Fibroblast of peridontal ligament (primary cell): ENCODE measurements at regions not wholly inside any gene's neighbourhood (a gene's known extent, or its start where the extent isn't known, plus 50 kb on each side); places are given as distances from the start of the nearest gene placed in this dataset.
"Not testable (repeated sequence)": the region's sequence is repeated elsewhere in the genome, so short reads cannot be mapped to it uniquely, and the experiment has no call there.

Source experiments
- DNase-seq: peaks from one replicate; pipeline ENCODE4 v3.0.0-alpha.2; 2010; ENCODE audit errors: extremely low read depth

GRCh38 chr6:66321017-66321416 lies 614.0 kb upstream of the EYS start:
- DNase-seq, result no peak

DNA sequence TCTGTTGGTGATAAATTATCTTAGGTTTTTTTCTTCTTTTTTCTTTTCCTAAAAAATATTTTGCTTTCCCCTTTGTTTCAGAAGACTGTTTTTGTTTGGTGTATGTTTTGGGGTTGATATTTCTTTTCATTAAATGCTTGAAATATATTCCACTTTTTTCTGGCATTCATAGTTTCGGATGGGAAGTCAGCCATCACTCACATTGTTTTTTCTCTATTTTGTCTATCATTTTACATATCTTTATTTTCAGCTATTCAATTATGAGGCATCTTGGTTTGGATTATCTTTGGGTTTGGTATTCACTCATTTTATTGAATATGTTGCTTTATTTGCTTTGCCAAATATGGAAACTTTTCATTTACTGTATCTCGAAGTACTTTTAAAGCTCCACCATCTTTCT lies 600.5 kb upstream of the EYS start:
- DNase-seq, result no peak

- no peak for DNase-seq
Measured at GRCh38 chr6:66291905-66292304, 584.9 kb upstream of the EYS start.

- no peak for DNase-seq
Measured at GRCh38 chr6:66289889-66290288, 582.9 kb upstream of the EYS start.

DNA sequence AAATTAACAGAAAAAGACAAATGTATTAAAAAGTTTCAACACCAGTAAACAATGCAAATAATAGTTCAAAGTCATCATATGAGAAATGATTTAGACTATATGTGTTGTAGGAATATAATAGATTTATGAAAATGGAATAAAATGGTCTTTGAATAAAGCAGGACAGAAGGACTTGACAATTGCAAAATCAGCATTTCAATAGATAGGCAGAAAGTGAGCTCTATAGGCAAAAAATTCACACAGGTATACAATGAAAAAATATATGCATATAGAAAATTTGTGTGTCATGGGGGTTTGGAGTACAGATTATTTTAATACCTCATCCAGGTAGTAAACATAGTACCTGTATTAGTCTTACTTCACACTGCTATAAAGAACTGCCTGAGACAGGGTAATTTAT lies 571.1 kb upstream of the EYS start:
- DNase-seq, result no peak

DNA sequence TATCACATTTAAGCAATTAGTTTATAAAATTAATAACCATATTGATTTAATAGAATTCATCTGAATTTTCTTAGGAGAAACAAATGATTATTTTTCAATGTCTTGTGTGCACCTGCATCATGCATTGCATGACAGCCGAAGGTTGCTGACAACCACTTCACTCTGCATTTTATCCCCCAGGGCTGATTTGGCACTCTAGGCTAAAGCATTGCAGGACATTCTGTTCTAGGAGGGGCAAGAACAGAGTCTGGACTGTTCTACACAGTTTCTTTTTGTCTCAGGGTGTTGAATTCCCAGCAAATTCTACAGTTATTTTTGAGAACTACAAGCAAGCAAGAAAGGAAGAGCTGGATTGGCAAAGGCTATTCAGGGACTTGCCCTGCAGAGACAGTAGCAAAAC lies 570.4 kb upstream of the EYS start:
- no peak for DNase-seq

DNA sequence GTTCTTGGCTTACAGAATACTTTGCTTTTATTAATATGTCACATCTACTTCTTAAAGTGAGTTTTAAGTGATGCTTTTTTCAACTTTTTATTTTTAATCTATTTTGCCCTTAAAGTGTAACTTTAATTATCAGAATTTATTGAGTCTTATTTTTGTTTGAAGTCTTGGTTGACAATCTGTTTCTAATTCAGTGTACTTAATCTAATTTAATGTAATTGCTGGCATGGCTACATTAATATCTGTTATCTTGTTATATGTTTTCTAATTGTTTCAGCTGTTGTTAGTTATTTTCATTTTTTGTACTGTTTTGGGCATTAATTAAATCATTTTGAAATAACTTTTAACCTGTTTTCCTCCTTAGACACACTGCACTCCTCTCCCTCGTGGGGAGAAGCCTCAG lies 558.7 kb upstream of the EYS start:
- no peak for DNase-seq

DNA sequence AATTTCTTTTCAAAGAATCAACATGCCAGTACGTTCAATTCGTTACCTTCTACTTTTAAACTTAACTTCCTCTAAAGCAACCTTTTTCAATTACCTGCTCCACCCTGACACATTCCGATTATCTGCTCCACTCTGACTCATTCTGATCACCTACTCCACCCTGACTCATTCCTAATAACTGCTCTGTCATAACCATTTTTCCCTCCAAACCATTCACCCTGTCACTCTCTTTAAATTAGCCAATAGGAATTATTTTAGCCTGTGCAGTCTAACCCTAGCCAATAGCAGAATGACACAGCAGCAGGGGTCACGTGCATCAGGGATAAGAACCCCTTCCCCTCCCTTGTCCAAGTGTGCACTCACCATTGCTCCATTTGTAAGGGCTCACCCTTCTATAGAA lies 557.4 kb upstream of the EYS start:
- no peak for DNase-seq

GRCh38 chr6:66258731-66259487 lies 551.9 kb upstream of the EYS start:
- not testable (repeated sequence) for DNase-seq

DNA sequence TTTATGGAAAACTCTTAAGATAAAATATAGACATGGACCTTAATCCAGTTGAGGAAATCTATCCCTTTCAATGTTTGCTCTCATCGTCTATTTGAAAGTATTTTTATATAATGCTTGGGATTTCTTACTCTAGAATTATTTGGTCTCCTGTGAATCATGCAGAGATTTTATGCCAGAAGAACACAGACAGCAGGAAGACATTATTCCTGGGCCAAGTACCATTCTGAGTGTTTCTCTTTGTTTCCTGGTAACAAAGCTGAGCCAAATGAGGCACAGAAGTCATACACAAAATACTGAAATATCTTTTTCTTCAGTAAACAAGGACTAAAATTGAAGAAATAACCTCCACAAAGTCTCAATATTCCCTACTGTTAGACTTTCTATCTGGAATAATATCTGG lies 538.2 kb upstream of the EYS start:
- no peak for DNase-seq

DNA sequence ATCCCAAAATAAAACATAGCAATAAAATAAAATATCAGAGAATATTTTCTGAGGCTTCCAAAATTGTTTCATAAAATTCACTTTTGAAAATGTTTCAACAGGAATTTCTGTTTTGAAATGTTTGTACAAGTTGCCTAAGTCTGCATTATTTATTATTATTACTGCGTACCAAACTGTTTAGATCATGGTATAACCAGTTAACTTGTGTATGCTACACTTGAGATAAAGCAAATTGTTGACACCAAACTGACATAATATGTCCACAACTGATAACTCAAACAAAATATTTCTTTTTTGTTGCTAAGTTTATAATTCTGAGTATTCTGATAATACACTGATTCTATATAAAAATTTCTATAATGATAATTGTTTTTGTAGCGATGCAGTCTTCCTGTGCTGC lies 531.8 kb upstream of the EYS start:
- no peak for DNase-seq

DNA sequence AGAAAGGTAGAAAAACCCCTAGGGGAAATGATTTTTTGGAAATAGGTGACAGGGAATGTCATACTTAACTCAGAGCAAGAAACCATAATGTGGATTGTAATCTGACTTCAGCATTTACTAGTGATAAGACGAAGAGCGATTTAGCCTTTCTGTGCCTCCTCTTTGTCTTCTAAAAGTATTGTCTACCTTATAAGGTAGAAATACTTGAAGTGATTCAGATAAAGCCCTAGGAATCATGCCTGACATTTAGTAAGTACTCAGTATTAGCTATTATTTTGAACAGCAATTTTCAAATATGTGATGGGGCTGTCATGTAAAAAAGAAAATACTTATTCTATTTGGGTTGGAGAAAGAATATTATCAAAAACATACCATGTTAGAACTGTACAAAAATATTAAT lies 525.9 kb upstream of the EYS start:
- DNase-seq, result no peak

- no peak for DNase-seq
Measured at GRCh38 chr6:66230591-66230990, 523.6 kb upstream of the EYS start.

DNA sequence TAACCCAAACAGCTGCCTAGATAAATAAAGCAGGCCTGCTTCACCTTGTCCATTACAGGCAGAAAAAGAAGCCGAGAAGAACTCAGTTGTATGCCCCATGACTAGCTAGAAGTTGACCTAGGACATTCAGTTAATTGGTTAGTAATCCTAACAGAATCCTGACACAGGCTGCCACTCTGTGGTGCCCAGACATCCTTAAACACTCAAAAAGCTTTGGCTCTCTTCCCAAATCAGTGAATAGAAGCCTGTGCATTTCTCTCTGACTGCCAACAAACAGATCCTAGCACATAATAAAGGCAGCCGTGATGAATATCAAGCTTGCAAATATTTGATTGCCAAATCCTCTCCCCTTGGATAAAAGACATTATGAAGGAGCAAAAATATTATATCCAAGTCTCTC lies 519.1 kb upstream of the EYS start:
- DNase-seq, result no peak

GRCh38 chr6:66210964-66211363 lies 503.9 kb upstream of the EYS start:
- DNase-seq, result no peak

DNA sequence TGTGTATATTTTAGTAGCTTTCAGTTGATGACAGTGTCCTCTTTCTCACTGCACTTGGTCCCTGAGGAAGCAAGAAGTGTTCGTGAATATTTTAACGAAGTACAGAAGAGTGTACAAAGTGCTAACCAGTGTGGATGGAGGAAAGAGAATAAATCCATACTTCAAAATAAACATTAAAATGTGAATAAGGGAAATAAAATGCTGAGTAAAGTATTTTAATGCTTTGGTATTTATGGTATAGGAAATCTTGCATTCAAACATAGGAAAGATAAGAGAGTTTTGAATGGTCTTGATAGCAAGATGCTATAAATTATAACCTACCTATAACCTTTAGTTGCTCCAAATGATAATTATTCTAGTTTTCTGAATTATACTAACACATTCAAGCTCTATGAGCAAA lies 493.4 kb upstream of the EYS start:
- DNase-seq, result no peak

DNA sequence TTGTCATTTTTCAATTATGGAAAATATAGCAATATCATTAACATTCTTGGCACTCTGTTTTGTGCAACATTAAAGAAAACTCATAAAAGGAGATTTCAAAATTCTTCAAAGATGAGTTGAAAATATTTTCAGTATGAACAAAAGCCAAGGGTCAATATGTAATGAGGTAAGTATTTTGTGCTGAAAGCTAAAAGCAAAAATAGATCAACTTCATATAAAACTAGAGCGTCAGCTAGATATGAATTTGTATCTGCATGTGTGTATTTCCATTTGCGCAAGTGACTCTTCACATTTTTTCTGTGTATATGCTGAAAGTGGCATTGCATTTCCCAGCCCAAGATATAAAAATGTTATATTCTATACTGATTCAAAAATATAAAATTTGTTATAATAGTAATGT lies 492.1 kb upstream of the EYS start:
- DNase-seq, result no peak

GRCh38 chr6:66198062-66198624 lies 491.1 kb upstream of the EYS start:
- no peak for DNase-seq

- DNase-seq, result no peak
Measured at GRCh38 chr6:66190858-66191257, 483.8 kb upstream of the EYS start.

DNA sequence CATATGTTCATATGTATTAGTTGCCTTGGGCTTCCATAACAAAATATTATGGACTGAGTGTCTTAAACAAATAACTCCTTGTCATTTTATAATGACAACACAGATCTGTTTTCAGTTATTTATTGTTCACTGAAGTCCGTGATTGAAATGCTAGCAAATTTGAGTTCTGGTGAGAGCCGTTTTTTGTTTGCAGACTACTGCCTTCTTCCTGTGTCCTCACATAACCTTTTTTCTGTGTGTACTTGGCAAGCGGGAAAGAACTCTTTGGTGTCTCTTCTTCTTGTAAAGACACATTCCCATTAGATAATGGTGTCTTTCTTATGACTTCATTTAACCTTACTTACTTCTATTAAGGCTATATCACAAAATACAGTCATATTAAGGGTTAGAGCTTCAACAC lies 482.9 kb upstream of the EYS start:
- DNase-seq, result no peak

DNA sequence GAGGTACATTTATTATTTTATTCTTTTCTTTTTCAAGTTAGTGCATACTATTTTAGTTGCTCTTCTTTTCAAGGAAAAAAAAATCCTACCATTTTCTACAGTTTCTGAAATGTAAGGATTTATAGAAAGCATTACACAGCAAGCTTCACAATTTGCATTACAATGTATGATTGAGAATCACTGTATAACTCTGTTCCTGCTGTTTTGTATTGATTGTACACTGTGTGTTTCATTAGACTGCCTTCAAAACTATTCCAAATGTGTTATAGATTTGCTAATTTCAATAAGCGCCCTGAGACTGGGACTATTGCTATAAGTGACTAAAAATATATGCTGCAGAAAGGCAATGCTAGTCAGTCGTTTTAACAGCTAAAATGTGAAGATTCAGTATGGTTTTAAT lies 479.7 kb upstream of the EYS start:
- DNase-seq, result no peak

- peak; percentile 2 for DNase-seq
Measured at GRCh38 chr6:66184091-66184490, 477.1 kb upstream of the EYS start.

- no peak for DNase-seq
Measured at GRCh38 chr6:66179361-66179760, 472.3 kb upstream of the EYS start.

- DNase-seq, result no peak
Measured at GRCh38 chr6:66173587-66173986, 466.6 kb upstream of the EYS start.
